ENCODE measurements at regions not wholly inside any gene's neighbourhood (a gene's known extent, or its start where the extent isn't known, plus 50 kb on each side); places are given as distances from the start of the nearest gene placed in this dataset.
"Not testable (repeated sequence)": the region's sequence is repeated elsewhere in the genome, so short reads cannot be mapped to it uniquely, and the experiment has no call there.

DNA sequence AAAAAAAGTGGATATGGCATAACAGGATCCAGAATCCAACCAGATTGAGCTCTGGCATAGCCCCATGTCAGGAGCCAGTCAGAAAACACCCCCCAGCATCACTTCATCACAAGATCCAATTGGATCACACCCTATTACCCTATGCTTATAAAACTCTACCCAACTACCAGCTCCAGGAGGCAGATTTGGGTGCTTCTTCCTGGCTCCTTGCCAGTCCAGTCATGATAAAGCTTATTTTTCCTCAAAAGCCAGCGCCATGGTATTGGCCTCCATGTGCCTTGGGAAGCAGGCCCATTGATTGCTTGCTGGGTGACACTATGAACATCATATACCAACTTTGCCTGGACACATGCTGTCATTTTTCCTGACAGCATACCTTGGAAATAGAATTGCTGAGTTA, 281.4 kb upstream of the MKLN1 start:
- Histone ChIP-seq H3K9me3 (replicated peaks; ENCODE audit: control insufficient read depth, low read depth, low read length) (no peaks in the 10 kb centered on the region), H3K36me3 (ENCODE audit: control insufficient read depth, insufficient read depth, low read length) (no peaks in the 10 kb centered on the region), H3K27me3 (ENCODE audit: control insufficient read depth, insufficient read depth, low read length) (no peaks in the 10 kb centered on the region), H3K27ac (ENCODE audit: low read length) (no peak overlapping the region), H3K4me1 (ENCODE audit: control insufficient read depth, insufficient read depth, low read length) (no peaks in the 10 kb centered on the region), H3K4me3 (ENCODE audit: low read length) (no peak overlapping the region)
- WGBS (ENCODE audit: insufficient coverage), result 100% methylated on average over 1 of the region's 1 CpG
- DNase-seq, result no peak

DNA sequence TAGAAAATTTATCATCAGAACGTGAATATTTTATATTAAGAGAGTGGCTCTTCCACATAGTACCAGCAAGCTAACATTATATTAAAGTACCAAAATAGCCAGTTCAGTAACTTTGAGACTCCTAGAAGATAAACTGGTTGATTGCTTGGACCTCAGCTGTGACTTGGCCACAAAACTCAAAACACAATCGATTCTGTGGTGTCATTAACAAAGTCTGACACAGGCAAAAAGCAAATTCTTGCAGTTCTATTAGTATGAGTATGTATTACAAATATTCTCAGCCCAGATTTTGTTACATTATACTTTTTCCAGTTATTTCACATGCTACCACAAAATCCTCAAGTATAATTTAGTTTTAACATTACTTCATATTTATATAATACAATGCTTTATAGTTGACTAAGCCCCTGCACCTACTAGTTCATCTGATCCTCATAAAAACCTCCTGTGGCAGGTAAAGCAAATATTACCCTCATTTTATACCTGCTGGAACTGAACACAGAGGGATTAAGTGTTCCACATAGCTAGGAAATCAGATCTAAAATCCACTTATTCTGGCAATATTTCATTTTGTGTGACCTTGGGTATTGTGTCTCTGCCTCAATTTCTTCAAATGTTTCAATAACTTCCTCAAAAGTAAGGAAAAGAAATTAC, 279.9 kb upstream of the MKLN1 start:
- Histone ChIP-seq H3K27me3 (ENCODE audit: control insufficient read depth, insufficient read depth, low read length) (no peaks in the 10 kb centered on the region), H3K9me3 (replicated peaks; ENCODE audit: control insufficient read depth, low read depth, low read length) (no peaks in the 10 kb centered on the region), H3K36me3 (ENCODE audit: control insufficient read depth, insufficient read depth, low read length) (no peaks in the 10 kb centered on the region), H3K27ac (ENCODE audit: low read length) (no peak overlapping the region), H3K4me3 (ENCODE audit: low read length) (no peak overlapping the region), H3K4me1 (ENCODE audit: control insufficient read depth, insufficient read depth, low read length) (no peaks in the 10 kb centered on the region)
- WGBS (ENCODE audit: insufficient coverage), result no CpG with 5 or more reads among the region's 2 CpGs
- DNase-seq, result no peak

DNA sequence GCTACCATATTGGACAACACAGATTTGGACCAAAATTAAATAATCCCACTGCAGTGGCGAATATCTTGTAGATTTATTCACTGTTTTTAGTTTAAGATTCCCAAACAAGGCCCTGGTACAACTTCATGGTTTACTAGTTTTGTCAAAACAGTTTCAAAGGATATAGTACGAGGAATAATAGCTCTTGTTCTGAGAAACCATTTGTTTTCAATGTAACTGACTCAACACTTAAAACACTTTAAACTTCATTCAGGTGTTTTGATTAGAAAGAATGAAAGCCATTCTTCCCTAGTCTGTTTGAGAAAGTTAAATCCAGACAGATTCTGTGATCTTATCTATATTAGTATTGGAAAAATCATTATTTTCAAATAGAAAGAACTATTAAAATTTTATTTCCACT, 276.4 kb upstream of the MKLN1 start:
- H3K36me3 ChIP-seq (ENCODE audit: control insufficient read depth, insufficient read depth, low read length), result no peaks in the 10 kb centered on the region
- no peak overlapping the region for H3K27ac ChIP-seq (ENCODE audit: low read length)
- DNase-seq, result no peak
- no peaks in the 10 kb centered on the region for H3K27me3 ChIP-seq (ENCODE audit: control insufficient read depth, insufficient read depth, low read length)
- H3K4me1 ChIP-seq (ENCODE audit: control insufficient read depth, insufficient read depth, low read length), result no peaks in the 10 kb centered on the region
- H3K4me3 ChIP-seq (ENCODE audit: low read length), result no peak overlapping the region
- WGBS (ENCODE audit: insufficient coverage), result no CpG with 5 or more reads among the region's 2 CpGs
- no peaks in the 10 kb centered on the region for H3K9me3 ChIP-seq (replicated peaks; ENCODE audit: control insufficient read depth, low read depth, low read length)

DNA sequence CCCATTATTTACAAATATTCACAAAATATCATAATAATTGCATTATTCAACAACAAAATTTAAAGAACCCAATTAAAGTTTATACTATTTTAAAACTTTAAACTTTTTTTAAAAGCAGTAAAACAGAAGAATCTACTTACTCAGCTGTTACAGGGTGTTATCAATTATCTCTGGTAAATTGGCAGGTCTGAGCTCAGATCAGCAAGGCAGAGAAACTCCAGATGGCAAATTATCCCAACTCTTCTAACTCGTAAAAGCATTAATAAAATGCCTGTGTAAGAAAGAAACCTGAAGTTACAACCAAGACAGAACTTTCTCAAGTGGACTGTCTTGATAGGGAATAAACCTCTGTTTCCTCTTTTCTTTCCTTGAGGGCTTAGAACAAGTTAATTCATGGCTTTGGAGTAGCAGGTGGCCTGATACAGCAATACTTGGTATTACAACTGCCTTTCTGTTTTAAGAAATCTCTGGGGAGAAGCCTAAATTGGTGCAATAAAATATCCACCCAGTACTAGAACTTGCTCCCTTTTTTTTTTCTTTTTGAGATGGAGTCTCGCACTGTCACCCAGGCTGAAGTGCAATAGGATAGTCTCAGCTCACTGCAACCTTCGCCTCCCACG, 275.3 kb upstream of the MKLN1 start:
- WGBS (ENCODE audit: insufficient coverage), result 48% methylated on average over 2 of the region's 4 CpGs

DNA sequence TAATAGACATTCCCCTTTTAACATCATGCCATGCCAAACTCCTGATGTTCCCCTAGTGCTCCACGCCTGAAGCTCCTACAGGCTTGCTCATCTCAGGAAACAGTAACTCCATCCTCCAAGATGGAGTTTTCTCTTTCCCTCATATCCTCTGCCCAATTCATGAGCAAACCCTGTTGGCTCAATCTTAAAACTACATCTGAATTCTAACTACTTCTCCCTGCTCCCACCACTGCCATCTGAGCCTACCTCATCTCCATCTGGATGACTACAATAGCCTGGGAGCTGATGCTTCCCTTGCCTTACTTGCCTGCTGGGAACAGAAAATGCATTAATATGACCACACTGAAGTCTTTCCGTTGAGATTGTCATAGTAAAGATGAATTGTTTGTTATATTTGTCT, 271.7 kb upstream of the MKLN1 start:
- Histone ChIP-seq H3K27ac (ENCODE audit: low read length) (no peak overlapping the region), H3K4me3 (ENCODE audit: low read length) (no peak overlapping the region), H3K9me3 (replicated peaks; ENCODE audit: control insufficient read depth, low read depth, low read length) (peaks cover 2% of the 10 kb centered on the region), H3K36me3 (ENCODE audit: control insufficient read depth, insufficient read depth, low read length) (no peaks in the 10 kb centered on the region), H3K27me3 (ENCODE audit: control insufficient read depth, insufficient read depth, low read length) (no peaks in the 10 kb centered on the region), H3K4me1 (ENCODE audit: control insufficient read depth, insufficient read depth, low read length) (no peaks in the 10 kb centered on the region)
- no peak for DNase-seq
- 94% methylated on average over 1 of the region's 2 CpGs for WGBS (ENCODE audit: insufficient coverage)

More for the DNA sequence above, 275.3 kb upstream of the MKLN1 start:
- H3K4me1 ChIP-seq (ENCODE audit: control insufficient read depth, insufficient read depth, low read length), result no peaks in the 10 kb centered on the region
- no peak overlapping the region for H3K27ac ChIP-seq (ENCODE audit: low read length)
- no peaks in the 10 kb centered on the region for H3K27me3 ChIP-seq (ENCODE audit: control insufficient read depth, insufficient read depth, low read length)
- H3K9me3 ChIP-seq (replicated peaks; ENCODE audit: control insufficient read depth, low read depth, low read length), result no peaks in the 10 kb centered on the region
- no peaks in the 10 kb centered on the region for H3K36me3 ChIP-seq (ENCODE audit: control insufficient read depth, insufficient read depth, low read length)
- no peak overlapping the region for H3K4me3 ChIP-seq (ENCODE audit: low read length)
- no peak for DNase-seq

DNA sequence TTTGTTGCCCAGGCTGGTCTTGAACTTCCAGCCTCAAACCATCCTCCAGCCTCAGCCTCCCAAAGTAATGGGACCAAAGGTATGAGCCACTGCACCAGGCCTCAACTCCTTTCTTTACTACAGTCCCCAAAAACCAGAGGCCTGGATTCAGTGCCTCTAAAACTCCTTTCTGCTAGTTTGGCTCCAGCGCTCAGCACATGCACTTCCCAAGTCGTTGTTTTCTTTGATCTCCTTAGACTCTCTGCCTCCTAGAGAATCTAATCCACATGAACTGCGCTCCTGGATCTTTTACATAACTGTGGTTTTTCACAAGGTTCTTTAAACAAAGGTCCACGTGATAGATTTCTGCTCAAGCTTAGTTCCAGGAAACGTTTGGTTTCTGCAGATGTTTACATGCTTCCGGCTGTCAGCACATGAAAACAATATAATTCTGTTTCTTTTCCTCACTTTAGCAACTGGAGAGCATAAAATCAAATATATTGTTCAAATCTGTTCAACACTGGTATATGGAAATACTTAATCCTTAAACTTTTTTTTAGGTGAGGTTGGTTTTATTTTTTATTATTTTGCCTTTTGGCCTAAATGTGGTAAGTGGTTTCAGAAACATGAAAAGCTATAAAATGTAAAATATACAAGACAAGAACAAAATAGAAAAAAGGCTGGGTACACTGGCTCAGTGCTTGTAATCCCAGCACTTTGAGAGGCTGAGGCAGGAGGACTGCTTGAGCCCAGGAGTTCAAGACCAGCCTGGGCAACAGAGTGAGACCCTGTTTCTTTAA, 270.5 kb upstream of the MKLN1 start:
- H3K4me1 ChIP-seq (ENCODE audit: control insufficient read depth, insufficient read depth, low read length), result no peaks in the 10 kb centered on the region
- H3K36me3 ChIP-seq (ENCODE audit: control insufficient read depth, insufficient read depth, low read length), result no peaks in the 10 kb centered on the region
- H3K27ac ChIP-seq (ENCODE audit: low read length), result peak overlapping the region; percentile 79
- peak; percentile 87 for DNase-seq
- WGBS (ENCODE audit: insufficient coverage), result 7% methylated on average over 5 of the region's 6 CpGs
- peaks cover 2% of the 10 kb centered on the region for H3K9me3 ChIP-seq (replicated peaks; ENCODE audit: control insufficient read depth, low read depth, low read length)
- H3K4me3 ChIP-seq (ENCODE audit: low read length), result no peak overlapping the region
- H3K27me3 ChIP-seq (ENCODE audit: control insufficient read depth, insufficient read depth, low read length), result no peaks in the 10 kb centered on the region

DNA sequence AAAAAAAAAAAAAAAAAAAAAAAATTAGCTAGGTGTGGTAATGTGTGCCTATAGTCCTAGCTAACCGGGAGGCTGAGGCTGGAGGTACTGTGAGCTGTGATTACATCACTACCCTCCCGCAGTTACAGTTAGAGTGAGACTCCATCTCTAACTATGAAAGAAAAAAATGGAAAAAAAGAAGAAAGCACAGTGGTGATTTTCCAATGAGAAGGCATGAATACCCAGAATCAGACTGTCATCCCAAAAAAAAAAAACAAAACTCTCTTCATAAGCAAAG, 269.9 kb upstream of the MKLN1 start:
- Histone ChIP-seq H3K27me3 (ENCODE audit: control insufficient read depth, insufficient read depth, low read length) (no peaks in the 10 kb centered on the region), H3K4me1 (ENCODE audit: control insufficient read depth, insufficient read depth, low read length) (no peaks in the 10 kb centered on the region), H3K27ac (ENCODE audit: low read length) (peak overlapping the region; percentile 45), H3K9me3 (replicated peaks; ENCODE audit: control insufficient read depth, low read depth, low read length) (peaks cover 2% of the 10 kb centered on the region), H3K36me3 (ENCODE audit: control insufficient read depth, insufficient read depth, low read length) (no peaks in the 10 kb centered on the region), H3K4me3 (ENCODE audit: low read length) (no peak overlapping the region)
- no peak for DNase-seq
- WGBS (ENCODE audit: insufficient coverage), result no CpG with 5 or more reads among the region's 2 CpGs

DNA sequence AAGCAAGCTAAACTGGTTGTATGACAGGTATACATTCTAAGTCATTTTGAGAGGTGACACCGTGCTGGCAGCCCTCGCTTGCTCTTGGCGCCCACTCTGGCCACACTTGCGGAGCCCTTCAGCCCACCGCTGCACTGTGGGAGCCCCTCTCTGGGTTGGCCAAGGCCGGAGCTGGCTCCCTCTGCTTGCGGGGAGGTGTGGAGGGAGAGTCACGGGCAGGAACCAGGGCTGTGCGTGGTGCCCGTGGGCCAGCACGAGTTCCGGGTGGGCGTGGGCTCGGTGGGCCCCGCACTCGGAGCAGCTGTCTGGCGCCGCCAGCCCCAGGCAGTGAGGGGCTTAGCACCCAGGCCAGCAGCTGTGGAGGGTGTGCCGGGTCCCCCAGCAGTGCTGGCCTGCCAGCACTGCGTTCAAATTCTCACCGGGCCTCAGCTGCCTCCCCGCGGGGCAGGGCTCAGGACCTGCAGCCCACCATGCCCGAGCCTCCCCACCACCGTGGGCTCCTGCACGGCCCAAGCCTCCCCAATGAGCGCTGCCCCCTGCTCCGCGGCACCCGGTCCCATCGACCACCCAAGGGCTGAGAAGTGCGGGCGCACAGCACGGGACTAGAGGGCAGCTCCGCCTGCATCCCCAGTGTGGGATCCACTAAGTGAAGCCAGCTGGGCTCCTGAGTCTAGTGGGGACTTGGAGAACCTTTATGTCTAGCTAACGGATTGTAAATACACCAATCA, 269.0 kb upstream of the MKLN1 start:
- DNase-seq; H3K9me3 ChIP-seq (replicated peaks; ENCODE audit: control insufficient read depth, low read depth, low read length); H3K36me3 ChIP-seq (ENCODE audit: control insufficient read depth, insufficient read depth, low read length); H3K27me3 ChIP-seq (ENCODE audit: control insufficient read depth, insufficient read depth, low read length); H3K4me3 ChIP-seq (ENCODE audit: low read length); H3K27ac ChIP-seq (ENCODE audit: low read length); H3K4me1 ChIP-seq (ENCODE audit: control insufficient read depth, insufficient read depth, low read length): not testable (repeated sequence)
- 93% methylated on average over 33 of the region's 36 CpGs for WGBS (ENCODE audit: insufficient coverage)

DNA sequence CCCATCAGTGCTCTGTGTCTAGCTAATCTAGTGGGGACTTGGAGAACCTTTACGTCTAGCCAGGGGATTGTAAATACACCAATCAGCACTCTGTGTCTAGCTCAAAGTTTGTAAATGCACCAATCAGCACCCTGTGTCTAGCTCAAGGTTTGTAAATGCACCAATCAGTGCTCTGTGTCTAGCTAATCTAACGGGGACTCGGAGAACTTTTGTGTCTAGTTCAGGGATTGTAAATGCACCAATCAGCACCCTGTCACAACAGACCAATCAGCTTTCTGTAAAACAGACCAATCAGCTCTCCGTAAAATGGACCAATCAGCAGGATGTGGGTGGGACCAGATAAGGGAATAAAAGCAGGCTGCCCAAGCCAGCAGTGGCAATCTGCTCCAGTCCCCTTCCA, 268.3 kb upstream of the MKLN1 start:
- H3K9me3 ChIP-seq (replicated peaks; ENCODE audit: control insufficient read depth, low read depth, low read length); H3K27ac ChIP-seq (ENCODE audit: low read length); DNase-seq; H3K4me1 ChIP-seq (ENCODE audit: control insufficient read depth, insufficient read depth, low read length); H3K27me3 ChIP-seq (ENCODE audit: control insufficient read depth, insufficient read depth, low read length); H3K4me3 ChIP-seq (ENCODE audit: low read length); H3K36me3 ChIP-seq (ENCODE audit: control insufficient read depth, insufficient read depth, low read length): not testable (repeated sequence)
- 88% methylated on average over 1 of the region's 4 CpGs for WGBS (ENCODE audit: insufficient coverage)

DNA sequence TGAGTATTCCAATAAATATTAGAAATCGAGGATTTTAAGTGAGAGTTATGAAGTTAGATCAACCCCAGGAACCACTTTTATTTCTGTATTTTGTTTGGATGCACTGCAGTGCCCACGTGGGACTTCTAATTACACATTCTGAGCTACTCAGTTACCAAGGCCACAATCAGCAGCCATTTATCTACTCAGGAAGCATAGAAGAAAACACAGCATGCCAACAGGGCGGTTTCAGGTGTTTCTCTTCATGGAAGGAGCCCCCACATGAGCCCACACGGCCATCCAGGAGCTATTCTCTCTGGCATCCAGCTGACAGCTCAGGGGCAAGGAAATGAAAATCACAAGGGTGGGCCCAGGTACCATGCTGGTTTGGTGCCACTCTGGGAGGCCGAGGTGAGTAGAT, 266.5 kb upstream of the MKLN1 start:
- H3K27ac ChIP-seq (ENCODE audit: low read length), result no peak overlapping the region
- H3K9me3 ChIP-seq (replicated peaks; ENCODE audit: control insufficient read depth, low read depth, low read length), result peaks cover 2% of the 10 kb centered on the region
- no peak for DNase-seq
- 59% methylated on average over 2 of the region's 5 CpGs for WGBS (ENCODE audit: insufficient coverage)
- no peaks in the 10 kb centered on the region for H3K27me3 ChIP-seq (ENCODE audit: control insufficient read depth, insufficient read depth, low read length)
- no peak overlapping the region for H3K4me3 ChIP-seq (ENCODE audit: low read length)
- H3K36me3 ChIP-seq (ENCODE audit: control insufficient read depth, insufficient read depth, low read length), result no peaks in the 10 kb centered on the region
- no peaks in the 10 kb centered on the region for H3K4me1 ChIP-seq (ENCODE audit: control insufficient read depth, insufficient read depth, low read length)
